ENCODE measurements at regions not wholly inside any gene's neighbourhood (a gene's known extent, or its start where the extent isn't known, plus 50 kb on each side); places are given as distances from the start of the nearest gene placed in this dataset.

DNA sequence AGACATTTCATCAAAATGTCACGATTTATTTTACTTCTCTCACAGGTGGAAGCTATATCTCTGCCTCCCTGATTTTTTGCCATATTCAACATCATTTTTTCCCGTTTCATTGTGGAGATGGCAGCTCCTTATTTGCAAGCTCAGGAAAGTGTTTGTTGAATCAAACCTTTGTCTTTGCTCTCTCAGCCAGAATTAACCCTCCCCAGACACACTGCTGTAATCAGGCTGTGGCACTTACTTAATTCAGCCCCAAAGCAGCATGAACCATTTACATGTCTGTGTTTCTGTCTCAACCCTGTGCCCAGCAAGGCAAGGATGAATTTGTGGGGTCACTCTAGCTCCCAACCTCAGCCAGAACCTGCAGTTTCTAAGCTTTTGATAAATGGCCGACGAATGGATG lies 397.2 kb downstream of the TCERG1L start:
- CTCF ChIA-PET, result interaction anchor here (1.3 kb wide), 1 partner anchor 9 kb away, joined by 3 read pairs; no protein-coding TSS in a partner anchor
- Mint-ChIP-seq H3K4me3 (no peak overlapping the region), H3K36me3 (ENCODE audit: low read depth) (no peaks in the 10 kb centered on the region), H3K27ac (no peak overlapping the region), H3K27me3 (ENCODE audit: low read depth) (peaks cover 1% of the 10 kb centered on the region), H3K4me1 (ENCODE audit: low read depth) (no peaks in the 10 kb centered on the region), H3K9me3 (no peaks in the 10 kb centered on the region)
- no peak for DNase-seq
- intact Hi-C loops (cut with micrococcal nuclease), result no loop called here

DNA sequence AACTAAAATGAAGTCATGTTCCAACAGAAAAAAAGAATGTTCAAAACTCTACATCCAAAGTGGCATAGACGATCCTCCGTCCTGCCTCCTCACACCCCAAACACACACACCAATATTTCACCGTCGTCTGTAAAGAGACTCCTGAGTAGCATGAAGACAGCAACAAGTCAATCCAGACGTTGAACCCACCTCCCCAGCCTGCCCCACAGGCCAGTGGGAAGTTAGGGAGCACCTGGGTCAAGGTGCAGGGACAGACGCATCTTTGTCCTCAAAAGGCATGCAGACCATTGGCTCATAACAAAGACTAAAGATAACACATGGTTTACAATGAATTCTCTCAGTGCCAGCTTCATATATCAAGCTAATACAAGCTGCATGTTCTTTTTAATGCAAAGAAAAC lies 396.5 kb downstream of the TCERG1L start:
- Mint-ChIP-seq H3K4me3 (no peak overlapping the region), H3K27me3 (ENCODE audit: low read depth) (peaks cover 1% of the 10 kb centered on the region), H3K27ac (no peak overlapping the region), H3K36me3 (ENCODE audit: low read depth) (no peaks in the 10 kb centered on the region), H3K4me1 (ENCODE audit: low read depth) (no peaks in the 10 kb centered on the region), H3K9me3 (no peaks in the 10 kb centered on the region)
- no peak for DNase-seq
- intact Hi-C loops (cut with micrococcal nuclease), result no loop called here
- CTCF ChIA-PET, result interaction anchor here (1.3 kb wide), 1 partner anchor 9 kb away, joined by 3 read pairs; no protein-coding TSS in a partner anchor

GRCh38 chr10:130921461-130921860 lies 390.1 kb downstream of the TCERG1L start:
- Mint-ChIP-seq H3K27ac (no peak overlapping the region), H3K4me3 (no peak overlapping the region), H3K36me3 (ENCODE audit: low read depth) (no peaks in the 10 kb centered on the region), H3K27me3 (ENCODE audit: low read depth) (no peaks in the 10 kb centered on the region), H3K4me1 (ENCODE audit: low read depth) (no peaks in the 10 kb centered on the region), H3K9me3 (no peaks in the 10 kb centered on the region)
- CTCF ChIA-PET, result interaction anchor here (1.3 kb wide), 1 partner anchor 26 kb away, joined by 4 read pairs; no protein-coding TSS in a partner anchor
- intact Hi-C loops (cut with micrococcal nuclease), result no loop called here
- no peak for DNase-seq

DNA sequence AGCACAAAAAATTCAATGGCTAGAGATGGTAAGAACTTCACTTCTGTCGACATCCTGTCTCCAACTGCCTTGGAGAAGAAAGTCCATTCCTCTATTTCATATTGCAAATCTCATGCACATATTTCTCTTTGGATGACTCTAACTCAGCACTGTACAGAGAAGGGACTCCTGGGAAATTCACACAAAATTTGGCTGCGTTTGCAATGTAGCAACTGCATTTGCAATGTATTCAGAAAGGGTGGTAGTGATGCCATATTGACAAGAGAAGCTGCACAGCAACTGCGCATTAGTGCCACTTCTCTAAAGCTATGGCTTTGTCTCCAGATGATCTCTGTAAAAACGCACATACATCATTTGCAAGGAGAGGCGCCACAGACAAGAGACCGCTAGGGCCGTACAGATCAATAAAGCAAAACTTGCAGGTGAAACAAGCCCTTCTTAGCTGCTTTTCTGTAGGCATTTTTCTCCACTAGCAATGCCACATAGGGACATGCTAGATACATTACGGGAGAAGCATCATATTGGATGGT lies 389.5 kb downstream of the TCERG1L start:
- Mint-ChIP-seq H3K4me1 (ENCODE audit: low read depth) (no peaks in the 10 kb centered on the region), H3K36me3 (ENCODE audit: low read depth) (no peaks in the 10 kb centered on the region), H3K27me3 (ENCODE audit: low read depth) (no peaks in the 10 kb centered on the region), H3K27ac (no peak overlapping the region), H3K9me3 (no peaks in the 10 kb centered on the region), H3K4me3 (no peak overlapping the region)
- DNase-seq, result no peak
- intact Hi-C loops (cut with micrococcal nuclease), result no loop called here
- CTCF ChIA-PET, result no interaction called here

DNA sequence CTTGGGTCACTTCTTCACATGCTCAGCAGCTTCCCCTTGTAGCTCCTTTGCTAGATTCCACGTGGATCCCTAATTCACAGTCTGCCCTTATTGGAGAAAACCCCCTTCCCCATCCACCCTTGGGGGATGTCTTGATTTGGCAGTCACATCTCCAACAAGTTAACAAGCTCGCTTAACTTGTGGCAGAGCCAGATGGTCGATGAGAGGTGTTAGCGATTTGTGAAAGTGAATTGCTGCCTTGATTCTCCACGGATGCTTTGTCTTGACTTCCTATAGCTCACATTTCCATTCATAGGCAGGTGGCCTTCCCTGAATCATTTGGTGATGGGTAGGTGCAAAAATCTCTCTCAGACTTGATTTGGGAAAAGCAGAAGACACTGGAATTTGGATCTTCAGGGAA lies 387.9 kb downstream of the TCERG1L start:
- Mint-ChIP-seq H3K27ac (no peak overlapping the region), H3K36me3 (ENCODE audit: low read depth) (no peaks in the 10 kb centered on the region), H3K27me3 (ENCODE audit: low read depth) (no peaks in the 10 kb centered on the region), H3K9me3 (no peaks in the 10 kb centered on the region), H3K4me1 (ENCODE audit: low read depth) (no peaks in the 10 kb centered on the region), H3K4me3 (no peak overlapping the region)
- CTCF ChIA-PET, result interaction anchor here (0.8 kb wide), 1 partner anchor 9 kb away, joined by 3 read pairs; no protein-coding TSS in a partner anchor
- intact Hi-C loops (cut with micrococcal nuclease), result no loop called here
- no peak for DNase-seq

DNA sequence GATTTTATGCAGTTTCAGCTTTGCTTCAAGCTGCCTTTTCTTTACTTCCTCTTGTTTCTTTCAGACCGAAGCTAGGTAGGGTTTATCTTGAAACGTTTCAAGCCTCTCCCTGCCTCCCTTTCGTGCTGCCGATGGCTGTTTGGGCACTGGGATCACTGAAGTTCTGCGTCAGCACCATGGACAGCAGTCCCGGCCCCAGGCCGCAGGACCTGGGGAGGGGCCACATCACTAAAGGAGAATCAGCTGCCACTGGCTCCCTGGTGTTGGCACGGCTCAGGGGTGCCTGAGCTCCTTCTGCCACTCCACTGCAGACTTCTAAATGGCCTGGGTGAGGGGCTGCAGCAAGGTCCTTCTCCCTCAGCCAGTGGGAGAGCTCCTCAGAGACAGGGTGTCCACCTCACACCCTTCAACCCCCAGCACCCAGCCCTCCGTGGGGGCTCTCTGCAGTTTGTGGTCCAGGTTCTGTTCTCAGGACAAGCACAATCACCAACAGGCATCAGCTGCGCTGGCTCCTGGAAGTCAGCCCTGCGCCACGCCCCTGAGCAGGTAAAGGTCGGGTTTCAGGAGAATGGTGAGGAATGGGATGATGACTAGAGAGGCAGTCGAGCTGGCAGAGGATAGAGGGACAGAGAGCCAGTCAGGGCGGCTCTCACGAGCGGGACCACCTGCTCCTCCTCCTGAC lies 387.2 kb downstream of the TCERG1L start:
- Mint-ChIP-seq H3K9me3 (no peaks in the 10 kb centered on the region), H3K4me1 (ENCODE audit: low read depth) (no peaks in the 10 kb centered on the region), H3K36me3 (ENCODE audit: low read depth) (no peaks in the 10 kb centered on the region), H3K4me3 (no peak overlapping the region), H3K27ac (no peak overlapping the region), H3K27me3 (ENCODE audit: low read depth) (no peaks in the 10 kb centered on the region)
- CTCF ChIA-PET, result interaction anchor here (0.8 kb wide), 1 partner anchor 10 kb away, joined by 3 read pairs; no protein-coding TSS in a partner anchor
- DNase-seq, result peak; percentile 10
- intact Hi-C loops (cut with micrococcal nuclease), result no loop called here

GRCh38 chr10:130926442-130926841 lies 385.1 kb downstream of the TCERG1L start:
- Mint-ChIP-seq H3K9me3 (no peaks in the 10 kb centered on the region), H3K4me1 (ENCODE audit: low read depth) (no peaks in the 10 kb centered on the region), H3K27ac (no peak overlapping the region), H3K36me3 (ENCODE audit: low read depth) (no peaks in the 10 kb centered on the region), H3K4me3 (no peak overlapping the region), H3K27me3 (ENCODE audit: low read depth) (no peaks in the 10 kb centered on the region)
- intact Hi-C loops (cut with micrococcal nuclease), result no loop called here
- no peak for DNase-seq
- CTCF ChIA-PET, result no interaction called here

DNA sequence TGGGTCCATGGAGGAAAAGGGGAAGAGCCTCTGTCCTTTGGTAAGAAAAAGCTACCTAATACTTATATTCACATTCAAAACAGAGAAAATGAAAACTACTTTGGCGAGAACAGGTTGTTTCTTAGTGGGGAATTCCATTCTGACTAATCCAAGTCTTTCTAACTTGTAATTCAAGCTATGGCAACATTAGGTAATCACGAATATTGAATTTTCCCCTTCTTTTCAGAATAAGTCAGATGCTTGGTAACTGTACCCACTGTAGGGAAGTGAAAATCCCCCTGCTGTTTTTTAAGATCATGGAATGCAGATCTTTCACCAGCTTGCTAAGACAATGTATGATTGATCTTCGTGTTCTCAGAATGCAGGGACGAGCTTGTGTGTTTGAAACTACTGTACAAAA lies 384.4 kb downstream of the TCERG1L start:
- Mint-ChIP-seq H3K27ac (no peak overlapping the region), H3K4me1 (ENCODE audit: low read depth) (no peaks in the 10 kb centered on the region), H3K36me3 (ENCODE audit: low read depth) (no peaks in the 10 kb centered on the region), H3K9me3 (no peaks in the 10 kb centered on the region), H3K4me3 (no peak overlapping the region), H3K27me3 (ENCODE audit: low read depth) (no peaks in the 10 kb centered on the region)
- CTCF ChIA-PET, result no interaction called here
- DNase-seq, result no peak
- intact Hi-C loops (cut with micrococcal nuclease), result no loop called here

DNA sequence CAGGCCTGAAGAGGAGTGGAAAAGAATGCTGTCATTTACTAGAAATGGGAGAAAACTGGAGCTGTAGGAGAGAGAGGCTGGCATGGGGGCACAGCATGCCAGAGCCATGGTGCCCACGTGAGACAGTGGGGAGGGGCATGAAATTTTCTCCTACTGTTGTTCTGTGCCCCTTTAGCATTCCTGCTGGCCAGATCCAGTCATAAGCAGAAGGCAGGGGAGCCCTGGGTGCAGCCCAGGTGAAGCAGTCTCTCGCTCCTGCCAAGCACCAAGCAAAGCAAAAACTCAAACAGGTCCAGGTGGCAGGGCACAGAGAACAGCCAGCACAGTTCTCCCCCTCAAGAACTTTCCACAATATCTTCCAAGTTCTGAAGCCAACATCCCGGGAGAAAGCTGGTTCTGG lies 383.2 kb downstream of the TCERG1L start:
- CTCF ChIA-PET, result no interaction called here
- no peak for DNase-seq

DNA sequence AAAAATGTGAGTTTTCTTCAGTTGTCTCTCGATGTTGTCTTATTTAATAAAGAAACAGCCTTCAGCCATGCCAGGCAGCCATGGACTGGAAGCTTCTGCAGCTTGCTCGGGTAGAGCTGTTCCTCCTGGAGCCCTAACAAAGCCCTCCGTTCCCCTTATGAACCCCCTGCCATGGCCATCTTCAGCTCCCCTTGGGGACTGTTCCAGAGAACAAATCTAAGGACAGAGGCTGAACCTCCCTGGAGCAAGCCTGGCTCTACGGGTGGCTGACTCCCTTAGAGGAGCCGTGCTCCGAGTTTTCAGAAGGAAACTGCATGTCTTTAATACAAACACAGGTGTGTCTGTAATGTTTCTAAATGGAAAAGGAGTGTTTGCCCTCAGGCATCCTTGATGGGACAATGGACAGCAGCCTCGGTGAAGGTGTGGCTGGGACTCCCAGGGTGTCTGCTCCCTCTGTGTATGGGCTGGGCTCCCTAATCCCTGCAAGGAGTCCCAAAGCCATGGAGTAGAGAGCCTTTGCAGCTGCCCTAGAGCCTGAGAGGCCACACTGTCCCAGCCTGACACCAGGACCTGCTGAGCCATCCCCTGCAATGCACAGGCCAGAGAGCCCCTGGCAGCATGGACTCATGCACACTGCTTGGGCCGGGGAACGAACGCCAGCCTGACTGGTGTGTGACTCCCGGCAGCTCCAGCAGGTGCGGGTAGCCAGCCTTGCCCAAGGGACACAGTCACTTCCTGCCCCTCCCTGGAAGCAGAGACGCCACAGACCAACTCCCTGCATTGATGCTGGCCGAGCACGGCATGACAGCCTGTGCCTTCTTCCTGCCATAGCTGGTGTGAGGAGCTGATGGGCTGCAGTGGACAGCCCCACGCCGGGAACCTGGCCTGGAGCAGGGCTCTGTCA lies 381.8 kb downstream of the TCERG1L start:
- H3K27ac Mint-ChIP-seq, result no peak overlapping the region
- H3K36me3 Mint-ChIP-seq (ENCODE audit: low read depth), result no peaks in the 10 kb centered on the region
- no peak overlapping the region for H3K4me3 Mint-ChIP-seq
- no peaks in the 10 kb centered on the region for H3K9me3 Mint-ChIP-seq
- no peak for DNase-seq
- intact Hi-C loops (cut with micrococcal nuclease), result no loop called here
- no peaks in the 10 kb centered on the region for H3K27me3 Mint-ChIP-seq (ENCODE audit: low read depth)
- H3K4me1 Mint-ChIP-seq (ENCODE audit: low read depth), result no peaks in the 10 kb centered on the region
- CTCF ChIA-PET, result no interaction called here

More for the DNA sequence above, 383.2 kb downstream of the TCERG1L start:
- intact Hi-C loops (cut with micrococcal nuclease), result no loop called here
- H3K9me3 Mint-ChIP-seq, result no peaks in the 10 kb centered on the region
- H3K27me3 Mint-ChIP-seq (ENCODE audit: low read depth), result no peaks in the 10 kb centered on the region
- H3K36me3 Mint-ChIP-seq (ENCODE audit: low read depth), result no peaks in the 10 kb centered on the region
- no peaks in the 10 kb centered on the region for H3K4me1 Mint-ChIP-seq (ENCODE audit: low read depth)
- H3K4me3 Mint-ChIP-seq, result no peak overlapping the region
- H3K27ac Mint-ChIP-seq, result no peak overlapping the region

GRCh38 chr10:130930821-130931220 lies 380.7 kb downstream of the TCERG1L start:
- DNase-seq, result no peak
- Mint-ChIP-seq H3K9me3 (no peaks in the 10 kb centered on the region), H3K36me3 (ENCODE audit: low read depth) (no peaks in the 10 kb centered on the region), H3K4me3 (no peak overlapping the region), H3K27ac (no peak overlapping the region), H3K27me3 (ENCODE audit: low read depth) (no peaks in the 10 kb centered on the region), H3K4me1 (ENCODE audit: low read depth) (no peaks in the 10 kb centered on the region)
- CTCF ChIA-PET, result no interaction called here
- intact Hi-C loops (cut with micrococcal nuclease), result no loop called here

- CTCF ChIA-PET, result no interaction called here
- Mint-ChIP-seq H3K4me1 (ENCODE audit: low read depth) (no peaks in the 10 kb centered on the region), H3K9me3 (no peaks in the 10 kb centered on the region), H3K27me3 (ENCODE audit: low read depth) (no peaks in the 10 kb centered on the region), H3K27ac (no peak overlapping the region), H3K4me3 (no peak overlapping the region), H3K36me3 (ENCODE audit: low read depth) (no peaks in the 10 kb centered on the region)
- no peak for DNase-seq
- intact Hi-C loops (cut with micrococcal nuclease), result no loop called here
Measured at GRCh38 chr10:130931256-130931655, 380.3 kb downstream of the TCERG1L start.
